Stimulated activated CD8-positive, alpha-beta memory T cell treated with anti-CD3 and anti-CD28 coated beads, Interleukin-12 subunit alpha, Interleukin-12 subunit beta, amount 100 ng/mL, for 24 hours (primary cell): ENCODE measurements at regions not wholly inside any gene's neighbourhood (a gene's known extent, or its start where the extent isn't known, plus 50 kb on each side); places are given as distances from the start of the nearest gene placed in this dataset.
"Not testable (repeated sequence)": the region's sequence is repeated elsewhere in the genome, so short reads cannot be mapped to it uniquely, and the experiment has no call there.

Experiments used
- DNase-seq: peaks from one replicate; pipeline ENCODE4 v3.0.0-alpha.2; 2020; ENCODE audit errors: extremely low read depth

GRCh38 chr14:38973083-38973700 lies 129.8 kb downstream of the SEC23A start:
- DNase-seq = no peak

GRCh38 chr14:38972511-38972910 lies 130.5 kb downstream of the SEC23A start:
- DNase-seq = no peak

GRCh38 chr14:38971258-38971921 lies 131.6 kb downstream of the SEC23A start:
- no peak for DNase-seq

GRCh38 chr14:38964630-38965029 lies 138.4 kb downstream of the SEC23A start:
- DNase-seq = no peak

- DNase-seq = no peak
Observed at GRCh38 chr14:38960946-38961531, 142.0 kb downstream of the SEC23A start.

- no peak for DNase-seq
Observed at GRCh38 chr14:38959021-38959420, 144.0 kb downstream of the SEC23A start.

- DNase-seq = no peak
Observed at GRCh38 chr14:38958589-38958988, 144.4 kb downstream of the SEC23A start.

- no peak for DNase-seq
Observed at GRCh38 chr14:38951451-38951850, 151.6 kb downstream of the SEC23A start.

- no peak for DNase-seq
Observed at GRCh38 chr14:38950676-38951075, 152.4 kb downstream of the SEC23A start.

- DNase-seq = no peak
Observed at GRCh38 chr14:38948576-38948975, 154.5 kb downstream of the SEC23A start.

GRCh38 chr14:38948171-38948570 lies 154.9 kb downstream of the SEC23A start:
- DNase-seq = no peak

- no peak for DNase-seq
Observed at GRCh38 chr14:38947343-38947742, 155.7 kb downstream of the SEC23A start.

GRCh38 chr14:38944691-38945090 lies 158.3 kb downstream of the SEC23A start:
- DNase-seq = no peak

GRCh38 chr14:38941488-38941887 lies 161.5 kb downstream of the SEC23A start:
- DNase-seq = no peak

- not testable (repeated sequence) for DNase-seq
Observed at GRCh38 chr14:38932653-38933000, 170.4 kb downstream of the SEC23A start.

GRCh38 chr14:38931969-38932652 lies 170.9 kb downstream of the SEC23A start:
- no peak for DNase-seq

GRCh38 chr14:38930898-38931297 lies 172.1 kb downstream of the SEC23A start:
- no peak for DNase-seq

GRCh38 chr14:38930022-38930421 lies 173.0 kb downstream of the SEC23A start:
- no peak for DNase-seq

- no peak for DNase-seq
Observed at GRCh38 chr14:38929416-38929815, 173.6 kb downstream of the SEC23A start.

- DNase-seq = not testable (repeated sequence)
Observed at GRCh38 chr14:38921893-38922292, 181.1 kb downstream of the SEC23A start.

- DNase-seq = no peak
Observed at GRCh38 chr14:38915125-38915524, 187.9 kb downstream of the SEC23A start.

- DNase-seq = no peak
Observed at GRCh38 chr14:38910092-38910491, 192.9 kb downstream of the SEC23A start.

- DNase-seq = no peak
Observed at GRCh38 chr14:38904959-38905358, 198.1 kb downstream of the SEC23A start.
